CD4-positive, alpha-beta T cell (primary cell): ENCODE measurements at regions not wholly inside any gene's neighbourhood (a gene's known extent, or its start where the extent isn't known, plus 50 kb on each side); places are given as distances from the start of the nearest gene placed in this dataset.
"Not testable (repeated sequence)": the region's sequence is repeated elsewhere in the genome, so short reads cannot be mapped to it uniquely, and the experiment has no call there.

ENCODE experiments used
- ATAC-seq: fragments of 200-7000 bp; cut with Tn5 transposase; one replicate; pipeline ENCODE4 v1.10.0; 2022; ENCODE audit warnings: mild to moderate bottlenecking; ENCODE audit not compliant: poor library complexity
- CTCF ChIA-PET: fragments of 350-600 bp; sonication (Branson Sonifier 250); formaldehyde crosslinking; loops from one replicate; lab custom pipeline; 2021; ENCODE audit warnings: antibody characterized with exemption, inconsistent platforms; lab: Charles Lee
- POLR2A ChIA-PET: fragments of 350-600 bp; sonication (Branson Sonifier 250); formaldehyde crosslinking; loops from one replicate; lab custom pipeline; 2021; ENCODE audit warnings: antibody characterized with exemption, inconsistent platforms; lab: Charles Lee
- DNase-seq, 14 experiments: peaks; one replicate each; pipeline ENCODE4 v3.0.0-alpha.2; 2013 to 2020; ENCODE audit warnings: mixed read lengths in 2 of 14
- H3K27ac ChIP-seq, 2 donors: one replicate each; pipeline versions ENCODE4 v1.5.1 to v1.7.0; 2013; ENCODE audit warnings: low read length in 2 of 2, low read depth in 1 of 2, mild to moderate bottlenecking in 1 of 2
- H3K27me3 ChIP-seq, 2 experiments: 1 replicate in 1 of 2; 2 replicates in 1 of 2; pipeline versions ENCODE4 v1.6.1 to v1.7.0; 2013; ENCODE audit warnings: low read length in 2 of 2, control low read depth in 1 of 2, mild to moderate bottlenecking in 1 of 2, moderate library complexity in 1 of 2; ENCODE audit not compliant: insufficient read depth in 2 of 2, control insufficient read depth in 1 of 2
- H3K36me3 ChIP-seq: one replicate; pipeline ENCODE4 v1.6.1; 2013; ENCODE audit warnings: low read length, control low read depth; ENCODE audit not compliant: insufficient read depth
- H3K4me1 ChIP-seq: one replicate; pipeline ENCODE4 v1.6.1; 2013; ENCODE audit warnings: low read length, control low read depth; ENCODE audit not compliant: insufficient read depth
- H3K4me3 ChIP-seq: one replicate; pipeline ENCODE4 v1.5.1; 2013; ENCODE audit warnings: mild to moderate bottlenecking, low read length, moderate library complexity
- H3K9me3 ChIP-seq, 2 experiments: 1 replicate in 1 of 2; 2 replicates in 1 of 2; pipeline versions ENCODE4 v1.6.1 to v1.7.0; 2013; ENCODE audit warnings: low read length in 2 of 2, mild to moderate bottlenecking in 2 of 2, control low read depth in 1 of 2, moderate library complexity in 1 of 2; ENCODE audit not compliant: control insufficient read depth in 1 of 2, insufficient read depth in 1 of 2
- H3K27ac Mint-ChIP-seq: one replicate; pipeline ENCODE4 v1.8.0; 2020; ENCODE audit warnings: mixed read lengths
- H3K27me3 Mint-ChIP-seq: one replicate; pipeline ENCODE4 v1.8.0; 2021; ENCODE audit warnings: mixed read lengths
- H3K36me3 Mint-ChIP-seq: one replicate; pipeline ENCODE4 v1.8.0; 2021; ENCODE audit warnings: low read depth, mixed read lengths
- H3K4me1 Mint-ChIP-seq: one replicate; pipeline ENCODE4 v1.8.0; 2021; ENCODE audit warnings: low read depth, mixed read lengths
- H3K4me3 Mint-ChIP-seq: one replicate; pipeline ENCODE4 v1.8.0; 2020; ENCODE audit warnings: mild to moderate bottlenecking, mixed read lengths
- H3K9me3 Mint-ChIP-seq: one replicate; pipeline ENCODE4 v1.8.0; 2020; ENCODE audit warnings: mixed read lengths
- CTCF ChIP-seq: fragments of 200-600 bp; IDR thresholded peaks from one replicate; pipeline ENCODE4 v1.8.0; 2022; ENCODE audit warnings: antibody characterized with exemption, mild to moderate bottlenecking
- intact Hi-C, 2 experiments: fragments of 100-400 bp; cut with DNase I in 1 of 2; cut with micrococcal nuclease in 1 of 2; formaldehyde crosslinking; loops; one replicate each; pipeline versions ENCODE4 v1.15.1 to v1.9.0; 2023 to 2025; cut with DNase I, micrococcal nuclease

GRCh38 chr3:82627733-82628132 is 866.3 kb upstream of the GBE1 start:
- no peak overlapping the region for H3K27ac ChIP-seq
- H3K36me3 ChIP-seq, result no peaks in the 10 kb centered on the region
- CTCF ChIA-PET, result no interaction called here
- no peak for TF ChIP-seq CTCF
- DNase-seq, result no peak
- Mint-ChIP-seq H3K4me1 (no peaks in the 10 kb centered on the region), H3K9me3 (peaks cover 14% of the 10 kb centered on the region), H3K4me3 (no peak overlapping the region), H3K27me3 (no peaks in the 10 kb centered on the region), H3K36me3 (no peaks in the 10 kb centered on the region), H3K27ac (no peak overlapping the region)
- H3K4me3 ChIP-seq, result no peak overlapping the region
- H3K9me3 ChIP-seq, result peaks cover 0 to 4% of the 10 kb centered on the region in 2 experiments
- intact Hi-C loops, result no loop called here
- no peaks in the 10 kb centered on the region for H3K27me3 ChIP-seq
- no peak for ATAC-seq
- no peaks in the 10 kb centered on the region for H3K4me1 ChIP-seq
- POLR2A ChIA-PET, result no interaction called here

- H3K36me3 ChIP-seq, POLR2A ChIA-PET, H3K27me3 ChIP-seq, H3K4me3 ChIP-seq, intact Hi-C loops, H3K4me3 Mint-ChIP-seq, CTCF ChIA-PET, ATAC-seq, DNase-seq, H3K4me1 ChIP-seq, H3K27me3 Mint-ChIP-seq, H3K27ac ChIP-seq, H3K27ac Mint-ChIP-seq, H3K4me1 Mint-ChIP-seq, H3K36me3 Mint-ChIP-seq, H3K9me3 ChIP-seq: not testable (repeated sequence)
- H3K9me3 Mint-ChIP-seq, result peaks cover 17% of the 10 kb centered on the region
Observed at GRCh38 chr3:82620744-82621143, 859.3 kb upstream of the GBE1 start.

- no peak overlapping the region for H3K27ac Mint-ChIP-seq
Observed at GRCh38 chr3:82618594-82618993, 857.1 kb upstream of the GBE1 start.

More at GRCh38 chr3:82618594-82618993, 857.1 kb upstream of the GBE1 start:
- Histone ChIP-seq H3K27me3 (no peaks in the 10 kb centered on the region), H3K27ac (no peak overlapping the region), H3K4me1 (no peaks in the 10 kb centered on the region), H3K4me3 (no peak overlapping the region), H3K36me3 (no peaks in the 10 kb centered on the region), H3K9me3 (peaks cover 0 to 9% of the 10 kb centered on the region in 2 experiments)
- no peak for DNase-seq
- no peaks in the 10 kb centered on the region for H3K4me1 Mint-ChIP-seq
- POLR2A ChIA-PET, result no interaction called here
- peaks cover 24% of the 10 kb centered on the region for H3K9me3 Mint-ChIP-seq
- ATAC-seq, result no peak
- no peak overlapping the region for H3K4me3 Mint-ChIP-seq
- TF ChIP-seq CTCF, result no peak
- no peaks in the 10 kb centered on the region for H3K36me3 Mint-ChIP-seq
- CTCF ChIA-PET, result no interaction called here
- H3K27me3 Mint-ChIP-seq, result no peaks in the 10 kb centered on the region
- intact Hi-C loops, result no loop called here
